ENCODE measurements at regions not wholly inside any gene's neighbourhood (a gene's known extent, or its start where the extent isn't known, plus 50 kb on each side); places are given as distances from the start of the nearest gene placed in this dataset.

DNA sequence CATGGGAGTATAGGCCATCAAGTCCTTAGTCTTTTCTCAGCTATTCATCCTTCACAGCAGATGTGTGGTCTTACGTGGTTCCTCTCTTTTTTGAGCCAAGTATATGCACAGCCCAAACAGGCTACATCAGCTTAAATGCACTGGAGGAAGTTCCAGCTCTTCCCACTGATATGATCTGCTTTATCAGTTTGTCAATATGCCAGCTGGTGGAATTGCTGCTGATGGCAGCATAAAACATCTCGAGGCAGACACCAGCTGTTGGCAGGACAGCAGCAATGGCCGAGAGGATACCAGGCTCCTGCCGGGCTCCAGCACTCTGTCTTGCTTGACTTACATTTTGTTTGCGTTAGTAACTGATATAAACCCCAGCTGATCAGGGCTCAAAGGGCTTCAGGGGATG, 143.4 kb downstream of the TENT4A start:
- Histone ChIP-seq H3K4me2 (ENCODE audit: low read depth, low read length, poor library complexity, severe bottlenecking) (no peak overlapping the region), H2AFZ (ENCODE audit: low read depth, low read length, severe bottlenecking) (no peak overlapping the region), H3F3A (ENCODE audit: insufficient read depth) (no peaks in the 10 kb centered on the region), H3K4me3 (ENCODE audit: insufficient read depth, low read length, poor library complexity, severe bottlenecking) (no peak overlapping the region), H3K9me2 (replicated peaks; ENCODE audit: insufficient read depth, low read length) (no peaks in the 10 kb centered on the region), H3K79me2 (ENCODE audit: insufficient read depth, low read length) (no peaks in the 10 kb centered on the region), H3K27me3 (ENCODE audit: low read length) (no peaks in the 10 kb centered on the region), H3K36me3 (ENCODE audit: low read length) (no peaks in the 10 kb centered on the region), H3K27ac (ENCODE audit: low read depth, low read length) (no peak overlapping the region), H4K20me1 (ENCODE audit: low read depth, low read length) (no peaks in the 10 kb centered on the region), H3K9me3 (ENCODE audit: insufficient read depth, low read length) (no peaks in the 10 kb centered on the region), H3K9ac (ENCODE audit: low read length) (no peak overlapping the region)
- no peak for TF ChIP-seq EZH2phosphoT487 (conservative IDR thresholded peaks at IDR 0.05; ENCODE audit: low read length)
- TF ChIP-seq, protein P1, sequence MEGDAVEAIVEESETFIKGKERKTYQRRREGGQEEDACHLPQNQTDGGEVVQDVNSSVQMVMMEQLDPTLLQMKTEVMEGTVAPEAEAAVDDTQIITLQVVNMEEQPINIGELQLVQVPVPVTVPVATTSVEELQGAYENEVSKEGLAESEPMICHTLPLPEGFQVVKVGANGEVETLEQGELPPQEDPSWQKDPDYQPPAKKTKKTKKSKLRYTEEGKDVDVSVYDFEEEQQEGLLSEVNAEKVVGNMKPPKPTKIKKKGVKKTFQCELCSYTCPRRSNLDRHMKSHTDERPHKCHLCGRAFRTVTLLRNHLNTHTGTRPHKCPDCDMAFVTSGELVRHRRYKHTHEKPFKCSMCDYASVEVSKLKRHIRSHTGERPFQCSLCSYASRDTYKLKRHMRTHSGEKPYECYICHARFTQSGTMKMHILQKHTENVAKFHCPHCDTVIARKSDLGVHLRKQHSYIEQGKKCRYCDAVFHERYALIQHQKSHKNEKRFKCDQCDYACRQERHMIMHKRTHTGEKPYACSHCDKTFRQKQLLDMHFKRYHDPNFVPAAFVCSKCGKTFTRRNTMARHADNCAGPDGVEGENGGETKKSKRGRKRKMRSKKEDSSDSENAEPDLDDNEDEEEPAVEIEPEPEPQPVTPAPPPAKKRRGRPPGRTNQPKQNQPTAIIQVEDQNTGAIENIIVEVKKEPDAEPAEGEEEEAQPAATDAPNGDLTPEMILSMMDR (IDR thresholded peaks at IDR 0.05; ENCODE audit: insufficient read depth, low read length, poor library complexity, severe bottlenecking), result no peak

- no peak overlapping the region for H3K4me2 ChIP-seq (ENCODE audit: low read depth, low read length, poor library complexity, severe bottlenecking)
- no peaks in the 10 kb centered on the region for H3K79me2 ChIP-seq (ENCODE audit: insufficient read depth, low read length)
- TF ChIP-seq, protein P1 (IDR thresholded peaks at IDR 0.05; ENCODE audit: insufficient read depth, low read length, poor library complexity, severe bottlenecking), result no peak
- TF ChIP-seq EZH2phosphoT487 (conservative IDR thresholded peaks at IDR 0.05; ENCODE audit: low read length), result no peak
Observed at GRCh38 chr5:6858419-6858818, 145.2 kb downstream of the TENT4A start.

DNA sequence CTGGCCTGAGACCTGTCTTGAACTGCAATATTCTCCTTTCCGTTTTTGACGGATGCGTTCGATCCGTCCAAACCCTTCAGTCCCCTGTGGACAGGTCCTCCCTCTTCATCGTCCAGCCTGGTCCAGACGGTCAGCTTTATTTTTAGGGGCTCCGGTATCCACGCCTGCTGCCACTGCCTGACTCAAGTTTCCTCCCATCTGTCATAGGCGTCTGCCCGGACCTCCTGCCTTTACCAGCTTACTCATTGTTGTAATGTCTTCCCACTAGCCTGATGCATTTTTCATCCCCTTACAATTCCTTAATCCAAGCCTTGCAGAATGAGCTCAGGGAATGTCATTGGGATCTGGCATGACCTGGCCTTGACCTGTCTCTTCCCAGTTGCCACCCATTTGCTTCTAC, 145.8 kb downstream of the TENT4A start:
- no peak overlapping the region for H3K9ac ChIP-seq (ENCODE audit: low read length)
- no peaks in the 10 kb centered on the region for H4K20me1 ChIP-seq (ENCODE audit: low read depth, low read length)
- no peak overlapping the region for H2AFZ ChIP-seq (ENCODE audit: low read depth, low read length, severe bottlenecking)
- H3K27me3 ChIP-seq (ENCODE audit: low read length), result no peaks in the 10 kb centered on the region
- no peaks in the 10 kb centered on the region for H3K79me2 ChIP-seq (ENCODE audit: insufficient read depth, low read length)
- TF ChIP-seq EZH2phosphoT487 (conservative IDR thresholded peaks at IDR 0.05; ENCODE audit: low read length), result no peak
- TF ChIP-seq, protein P1 (IDR thresholded peaks at IDR 0.05; ENCODE audit: insufficient read depth, low read length, poor library complexity, severe bottlenecking), result no peak
- H3K27ac ChIP-seq (ENCODE audit: low read depth, low read length), result no peak overlapping the region
- no peaks in the 10 kb centered on the region for H3K9me3 ChIP-seq (ENCODE audit: insufficient read depth, low read length)
- no peaks in the 10 kb centered on the region for H3K9me2 ChIP-seq (replicated peaks; ENCODE audit: insufficient read depth, low read length)
- no peak overlapping the region for H3K4me3 ChIP-seq (ENCODE audit: insufficient read depth, low read length, poor library complexity, severe bottlenecking)
- H3K4me2 ChIP-seq (ENCODE audit: low read depth, low read length, poor library complexity, severe bottlenecking), result no peak overlapping the region
- H3K36me3 ChIP-seq (ENCODE audit: low read length), result no peaks in the 10 kb centered on the region
- H3F3A ChIP-seq (ENCODE audit: insufficient read depth), result no peaks in the 10 kb centered on the region

More at GRCh38 chr5:6858419-6858818, 145.2 kb downstream of the TENT4A start:
- Histone ChIP-seq H3K27me3 (ENCODE audit: low read length) (no peaks in the 10 kb centered on the region), H3K27ac (ENCODE audit: low read depth, low read length) (no peak overlapping the region), H4K20me1 (ENCODE audit: low read depth, low read length) (no peaks in the 10 kb centered on the region), H3K36me3 (ENCODE audit: low read length) (no peaks in the 10 kb centered on the region), H3K9ac (ENCODE audit: low read length) (no peak overlapping the region), H3F3A (ENCODE audit: insufficient read depth) (no peaks in the 10 kb centered on the region), H3K4me3 (ENCODE audit: insufficient read depth, low read length, poor library complexity, severe bottlenecking) (no peak overlapping the region), H2AFZ (ENCODE audit: low read depth, low read length, severe bottlenecking) (no peak overlapping the region), H3K9me3 (ENCODE audit: insufficient read depth, low read length) (no peaks in the 10 kb centered on the region), H3K9me2 (replicated peaks; ENCODE audit: insufficient read depth, low read length) (no peaks in the 10 kb centered on the region)

All from SU-DHL-6 (cell line).